Gastroesophageal sphincter (tissue), 4 donors: ENCODE measurements at regions not wholly inside any gene's neighbourhood (a gene's known extent, or its start where the extent isn't known, plus 50 kb on each side); places are given as distances from the start of the nearest gene placed in this dataset.

ENCODE experiments used
- ATAC-seq: fragments of 150-250 bp; one replicate; pipeline ENCODE4 v1.9.1; 2016; ENCODE audit warnings: mild to moderate bottlenecking, moderate library complexity
- H3K27ac ChIP-seq, 4 donors: fragments of 200-600 bp; sonication (generic) in 3 of 4; 1 replicate in 3 of 4; 2 replicates in 1 of 4; pipeline ENCODE4 v1.5.1; 2016 to 2019
- H3K27me3 ChIP-seq: fragments of 200-600 bp; sonication (generic); one replicate; pipeline ENCODE4 v1.5.1; 2019
- H3K36me3 ChIP-seq, 2 donors: fragments of 200-600 bp; sonication (generic); one replicate each; pipeline ENCODE4 v1.5.1; 2019; ENCODE audit warnings: control low read depth in 1 of 2
- H3K4me1 ChIP-seq, 3 donors: fragments of 200-600 bp; sonication (generic); 1 replicate in 2 of 3; 2 replicates in 1 of 3; pipeline ENCODE4 v1.5.1; 2016 to 2019; ENCODE audit warnings: control low read depth in 2 of 3
- H3K4me3 ChIP-seq, 2 donors: fragments of 200-600 bp; sonication (generic); one replicate each; pipeline ENCODE4 v1.5.1; 2019; ENCODE audit warnings: mild to moderate bottlenecking in 1 of 2, moderate library complexity in 1 of 2
- H3K9me3 ChIP-seq, 3 donors: fragments of 200-600 bp; sonication (generic); one replicate each; pipeline ENCODE4 v1.5.1; 2017 to 2019; ENCODE audit warnings: control low read depth in 2 of 3
- CTCF ChIP-seq, 4 experiments: fragments of 200-600 bp in 2 of 4; fragments of 450-650 bp in 2 of 4; sonication (generic) in 1 of 4; IDR thresholded peaks; one replicate each; pipeline ENCODE4 v1.5.1; 2017 to 2019; ENCODE audit warnings: antibody characterized with exemption in 4 of 4, mild to moderate bottlenecking in 2 of 4, moderate library complexity in 2 of 4
- EP300 ChIP-seq: sonication (generic); formaldehyde crosslinking; IDR thresholded peaks from one replicate; pipeline ENCODE4 v1.6.1; 2017; ENCODE audit warnings: antibody characterized with exemption, mild to moderate bottlenecking
- POLR2A ChIP-seq, 2 donors: fragments of 450-650 bp; IDR thresholded peaks; one replicate each; pipeline ENCODE4 v1.6.1; 2017; ENCODE audit warnings: antibody characterized with exemption in 2 of 2, mild to moderate bottlenecking in 2 of 2, moderate library complexity in 1 of 2
- POLR2AphosphoS5 ChIP-seq: sonication (generic); formaldehyde crosslinking; IDR thresholded peaks from one replicate; pipeline ENCODE4 v1.6.1; 2017; ENCODE audit warnings: antibody characterized with exemption
- WGBS, 2 donors: methylation state at CpG; one replicate each; pipeline ENCODE4 v1.1.5; 2018; ENCODE audit warnings: low coverage in 1 of 2; 5-methylcytosine and 5-hydroxymethylcytosine counted together

DNA sequence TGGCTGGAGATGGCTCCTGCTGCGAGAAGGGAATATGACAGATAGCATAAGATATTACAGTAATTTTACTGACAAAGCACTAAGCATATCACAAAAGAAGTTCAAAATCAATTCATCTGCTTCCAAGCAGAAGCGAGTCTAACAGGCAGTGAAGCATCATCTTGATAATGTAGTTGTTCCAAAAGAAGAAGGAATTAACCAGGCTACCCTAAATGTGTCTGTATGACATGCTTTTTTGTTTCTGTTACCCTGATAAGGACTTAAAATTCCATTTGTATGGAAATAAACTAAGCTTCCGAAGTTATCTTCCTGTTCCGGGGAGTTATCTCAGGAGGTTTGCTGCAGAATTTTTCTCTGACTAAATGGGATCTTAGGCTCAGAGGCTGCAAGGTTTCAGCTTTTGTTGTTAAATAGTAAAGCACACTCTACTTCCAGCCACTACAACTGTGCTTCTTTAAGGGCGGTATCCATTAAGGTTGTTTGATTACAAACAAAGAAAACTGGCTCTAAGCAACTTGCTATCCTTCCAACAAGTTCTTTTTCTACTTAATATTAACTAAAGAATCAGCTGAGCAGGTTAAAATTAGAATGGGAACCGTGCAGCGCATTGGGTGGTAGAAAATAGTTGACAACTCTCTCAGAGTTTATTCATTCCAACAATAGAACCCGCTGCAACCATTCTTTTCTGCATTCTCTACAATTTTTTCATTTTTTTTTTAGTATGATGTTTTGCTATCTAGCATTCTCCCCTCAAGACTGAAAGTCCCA, 607.3 kb downstream of the UQCRFS1 start:
- Histone ChIP-seq H3K4me1 (no peaks in the 10 kb centered on the region), H3K27me3 (no peaks in the 10 kb centered on the region), H3K27ac (no peak overlapping the region), H3K4me3 (no peak overlapping the region), H3K36me3 (no peaks in the 10 kb centered on the region), H3K9me3 (peaks cover 0 to 25% (median 0%) of the 10 kb centered on the region in 3 donors)
- TF ChIP-seq POLR2A (IDR thresholded peaks at IDR 0.05) (no peak), CTCF (IDR thresholded peaks at IDR 0.05) (no peak), POLR2AphosphoS5 (no peak), EP300 (no peak)
- no peak for ATAC-seq
- WGBS, 2 donors: 66 to 72% methylated on average over 6 to 7 of the region's 8 CpGs

DNA sequence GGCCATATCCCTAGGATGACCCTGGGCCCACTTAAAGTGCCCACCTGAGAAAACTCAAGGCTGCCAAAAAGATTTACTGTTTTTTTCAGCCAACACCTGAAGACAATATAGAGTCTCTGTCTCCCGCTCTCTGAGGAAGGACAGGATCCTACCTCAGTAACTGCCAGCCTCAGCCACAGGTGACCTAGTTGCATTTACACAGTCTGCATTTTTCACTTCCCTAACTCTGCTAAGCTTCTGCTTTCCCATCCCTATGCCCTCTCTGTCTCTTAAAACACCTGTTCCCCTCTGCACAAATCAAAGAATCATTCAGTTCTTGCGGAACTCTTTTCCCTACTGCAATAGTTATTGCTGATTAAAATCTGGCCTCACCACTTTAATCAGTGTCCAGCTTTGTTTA, 609.5 kb downstream of the UQCRFS1 start:
- no peak for ATAC-seq
- H3K9me3 ChIP-seq: peaks cover 0 to 22% (median 0%) of the 10 kb centered on the region in 3 donors

GRCh38 chr19:28602675-28603298, 610.2 kb downstream of the UQCRFS1 start:
- Histone ChIP-seq H3K4me3 (no peak overlapping the region), H3K4me1 (no peaks in the 10 kb centered on the region), H3K9me3 (peaks cover 0 to 15% (median 0%) of the 10 kb centered on the region in 3 donors), H3K27me3 (no peaks in the 10 kb centered on the region), H3K27ac (no peak overlapping the region), H3K36me3 (no peaks in the 10 kb centered on the region)
- no peak for ATAC-seq
- no peak for TF ChIP-seq EP300
- no peak for TF ChIP-seq CTCF (IDR thresholded peaks at IDR 0.05)
- no peak for TF ChIP-seq POLR2A (IDR thresholded peaks at IDR 0.05)
- TF ChIP-seq POLR2AphosphoS5: no peak
- 73% methylated on average over 3 to 9 of the region's 9 CpGs for WGBS, 2 donors

More for the DNA sequence above, 609.5 kb downstream of the UQCRFS1 start:
- Histone ChIP-seq H3K4me1 (no peaks in the 10 kb centered on the region), H3K36me3 (no peaks in the 10 kb centered on the region), H3K4me3 (no peak overlapping the region), H3K27me3 (no peaks in the 10 kb centered on the region), H3K27ac (no peak overlapping the region)
- TF ChIP-seq POLR2AphosphoS5: no peak
- no peak for TF ChIP-seq CTCF (IDR thresholded peaks at IDR 0.05)
- no peak for TF ChIP-seq POLR2A (IDR thresholded peaks at IDR 0.05)
- no peak for TF ChIP-seq EP300
- 88 to 92% methylated on average over 2 of the region's 2 CpGs for WGBS, 2 donors

GRCh38 chr19:28601723-28602440, 611.1 kb downstream of the UQCRFS1 start:
- Histone ChIP-seq H3K4me3 (no peak overlapping the region), H3K27ac (no peak overlapping the region), H3K27me3 (no peaks in the 10 kb centered on the region), H3K36me3 (no peaks in the 10 kb centered on the region), H3K9me3 (peaks cover 0 to 10% (median 0%) of the 10 kb centered on the region in 3 donors), H3K4me1 (no peaks in the 10 kb centered on the region)
- ATAC-seq: no peak
- WGBS, 2 donors: 51 to 78% methylated on average over 4 to 5 of the region's 10 CpGs
- TF ChIP-seq CTCF (IDR thresholded peaks at IDR 0.05) (no peak), EP300 (no peak), POLR2A (IDR thresholded peaks at IDR 0.05) (no peak), POLR2AphosphoS5 (no peak)
